GM19025 (cell line): ENCODE measurements at regions not wholly inside any gene's neighbourhood (a gene's known extent, or its start where the extent isn't known, plus 50 kb on each side); places are given as distances from the start of the nearest gene placed in this dataset.

Source experiments
- ATAC-seq: cut with Tn5 transposase; IDR thresholded peaks from one replicate; pipeline ENCODE4 v1.9.1; 2021; ENCODE audit warnings: mild to moderate bottlenecking, low read depth, moderate library complexity; ENCODE audit not compliant: unreplicated experiment

- ATAC-seq, result no peak
These were observed 276.1 kb downstream of the BCOR start for GRCh38 chrX:39821709-39822095.

GRCh38 chrX:39822133-39822748 lies 275.5 kb downstream of the BCOR start:
- no peak for ATAC-seq

- no peak for ATAC-seq
These were observed 274.3 kb downstream of the BCOR start for GRCh38 chrX:39823424-39823823.

GRCh38 chrX:39823854-39824253 lies 273.9 kb downstream of the BCOR start:
- ATAC-seq, result no peak

GRCh38 chrX:39826813-39827543 lies 270.8 kb downstream of the BCOR start:
- no peak for ATAC-seq

- peak; percentile 82 for ATAC-seq
These were observed 269.8 kb downstream of the BCOR start for GRCh38 chrX:39827951-39828350.

GRCh38 chrX:39828971-39829370 lies 268.8 kb downstream of the BCOR start:
- no peak for ATAC-seq

GRCh38 chrX:39829965-39830364 lies 267.8 kb downstream of the BCOR start:
- ATAC-seq, result no peak

- ATAC-seq, result no peak
These were observed 267.3 kb downstream of the BCOR start for GRCh38 chrX:39830414-39830813.

GRCh38 chrX:39832211-39832610 lies 265.5 kb downstream of the BCOR start:
- ATAC-seq, result no peak

GRCh38 chrX:39834600-39834999 lies 263.2 kb downstream of the BCOR start:
- ATAC-seq, result no peak

- ATAC-seq, result no peak
These were observed 262.5 kb downstream of the BCOR start for GRCh38 chrX:39835241-39835640.

GRCh38 chrX:39835776-39836175 lies 262.0 kb downstream of the BCOR start:
- ATAC-seq, result no peak

- no peak for ATAC-seq
These were observed 260.8 kb downstream of the BCOR start for GRCh38 chrX:39836802-39837420.

GRCh38 chrX:39837688-39838087 lies 260.1 kb downstream of the BCOR start:
- no peak for ATAC-seq

GRCh38 chrX:39839371-39839770 lies 258.4 kb downstream of the BCOR start:
- ATAC-seq, result no peak

- ATAC-seq, result no peak
These were observed 257.6 kb downstream of the BCOR start for GRCh38 chrX:39840133-39840532.

- ATAC-seq, result no peak
These were observed 257.1 kb downstream of the BCOR start for GRCh38 chrX:39840581-39841093.

- ATAC-seq, result no peak
These were observed 256.2 kb downstream of the BCOR start for GRCh38 chrX:39841604-39842003.

GRCh38 chrX:39842281-39842973 lies 255.3 kb downstream of the BCOR start:
- ATAC-seq, result no peak

- ATAC-seq, result no peak
These were observed 254.4 kb downstream of the BCOR start for GRCh38 chrX:39843318-39843717.
